ENCODE measurements at regions not wholly inside any gene's neighbourhood (a gene's known extent, or its start where the extent isn't known, plus 50 kb on each side); places are given as distances from the start of the nearest gene placed in this dataset.

DNA sequence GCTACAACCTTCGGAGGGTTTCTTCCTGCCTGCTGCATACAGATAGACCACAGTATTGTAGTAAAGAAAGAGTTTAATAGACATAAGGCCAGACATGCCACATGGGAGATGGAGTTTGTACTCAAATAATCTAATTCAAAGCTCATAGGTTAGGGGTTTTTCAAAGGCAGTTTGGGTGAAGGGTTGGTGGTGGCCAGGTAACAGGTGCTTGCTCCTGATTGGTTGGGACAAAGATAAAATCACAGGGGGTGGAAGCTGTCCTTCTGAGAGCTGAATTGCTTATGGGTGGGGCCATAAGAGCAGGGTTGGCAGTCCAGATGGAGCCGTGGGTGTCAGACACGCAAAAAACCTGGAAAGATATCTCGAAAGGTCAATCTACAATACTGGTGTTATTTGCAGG, 92.3 kb upstream of the ETV3 start:
- H3K4me1 ChIP-seq: no peaks in the 10 kb centered on the region
- TF ChIP-seq, protein P1, sequence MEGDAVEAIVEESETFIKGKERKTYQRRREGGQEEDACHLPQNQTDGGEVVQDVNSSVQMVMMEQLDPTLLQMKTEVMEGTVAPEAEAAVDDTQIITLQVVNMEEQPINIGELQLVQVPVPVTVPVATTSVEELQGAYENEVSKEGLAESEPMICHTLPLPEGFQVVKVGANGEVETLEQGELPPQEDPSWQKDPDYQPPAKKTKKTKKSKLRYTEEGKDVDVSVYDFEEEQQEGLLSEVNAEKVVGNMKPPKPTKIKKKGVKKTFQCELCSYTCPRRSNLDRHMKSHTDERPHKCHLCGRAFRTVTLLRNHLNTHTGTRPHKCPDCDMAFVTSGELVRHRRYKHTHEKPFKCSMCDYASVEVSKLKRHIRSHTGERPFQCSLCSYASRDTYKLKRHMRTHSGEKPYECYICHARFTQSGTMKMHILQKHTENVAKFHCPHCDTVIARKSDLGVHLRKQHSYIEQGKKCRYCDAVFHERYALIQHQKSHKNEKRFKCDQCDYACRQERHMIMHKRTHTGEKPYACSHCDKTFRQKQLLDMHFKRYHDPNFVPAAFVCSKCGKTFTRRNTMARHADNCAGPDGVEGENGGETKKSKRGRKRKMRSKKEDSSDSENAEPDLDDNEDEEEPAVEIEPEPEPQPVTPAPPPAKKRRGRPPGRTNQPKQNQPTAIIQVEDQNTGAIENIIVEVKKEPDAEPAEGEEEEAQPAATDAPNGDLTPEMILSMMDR (IDR thresholded peaks at IDR 0.05): no peak
- intact Hi-C loops (cut with DNase I): no loop called here
- H3K36me3 ChIP-seq: no peaks in the 10 kb centered on the region
- ATAC-seq (no peak), DNase-seq (no peak)
- H3K4me3 ChIP-seq: no peak overlapping the region
- H3K27ac ChIP-seq: no peak overlapping the region
- no peaks in the 10 kb centered on the region for H3K27me3 ChIP-seq
- H3K9me3 ChIP-seq: no peaks in the 10 kb centered on the region

DNA sequence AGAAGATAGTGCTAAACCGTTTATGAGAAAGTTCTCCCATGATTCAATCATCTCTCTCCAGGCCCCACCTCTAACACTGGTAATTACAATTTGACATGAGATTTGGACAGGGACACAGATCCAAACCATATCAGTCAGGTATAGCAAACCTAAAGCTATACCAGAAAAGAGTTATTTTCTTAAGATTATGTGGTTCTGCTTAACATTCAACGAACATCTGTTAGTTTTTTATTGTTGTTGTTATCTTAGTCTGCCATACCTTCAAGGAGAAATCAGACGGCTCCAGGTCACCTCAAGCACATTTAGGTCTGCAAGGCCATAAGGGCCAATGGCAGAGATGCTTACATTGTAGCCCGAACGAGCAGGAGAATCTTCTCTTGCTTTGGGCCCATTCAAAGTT, 89.5 kb upstream of the ETV3 start:
- Histone ChIP-seq H3K36me3 (no peaks in the 10 kb centered on the region), H3K4me3 (no peak overlapping the region), H3K27ac (no peak overlapping the region), H3K27me3 (no peaks in the 10 kb centered on the region), H3K4me1 (no peaks in the 10 kb centered on the region), H3K9me3 (no peaks in the 10 kb centered on the region)
- TF ChIP-seq, protein P1 (IDR thresholded peaks at IDR 0.05): no peak
- DNase-seq: no peak
- no peak for ATAC-seq
- intact Hi-C loops (cut with DNase I): no loop called here

DNA sequence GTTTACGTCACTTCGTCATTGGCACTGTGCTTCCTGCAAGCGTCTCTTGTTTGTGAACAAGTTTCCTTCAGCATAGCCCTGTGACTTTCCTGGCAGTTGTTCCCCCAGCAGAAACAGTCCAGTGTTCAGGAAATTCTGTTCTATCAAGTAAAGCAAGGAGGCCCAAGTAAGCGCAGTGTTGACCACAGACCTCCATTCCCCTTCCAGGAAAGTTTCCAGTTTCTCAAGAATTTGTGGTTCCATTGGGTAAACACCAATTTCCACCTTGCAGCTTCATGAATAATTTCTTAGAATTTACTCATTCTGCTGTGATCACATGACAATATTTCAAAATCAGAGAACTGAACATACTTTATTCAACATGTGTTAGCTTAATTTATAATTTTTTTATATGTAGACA, 88.5 kb upstream of the ETV3 start:
- H3K9me3 ChIP-seq: no peaks in the 10 kb centered on the region
- no peak overlapping the region for H3K27ac ChIP-seq
- ATAC-seq (no peak), DNase-seq (no peak)
- H3K27me3 ChIP-seq: no peaks in the 10 kb centered on the region
- H3K36me3 ChIP-seq: no peaks in the 10 kb centered on the region
- intact Hi-C loops (cut with DNase I): no loop called here
- H3K4me3 ChIP-seq: no peak overlapping the region
- H3K4me1 ChIP-seq: no peaks in the 10 kb centered on the region
- TF ChIP-seq, protein P1 (IDR thresholded peaks at IDR 0.05): no peak

DNA sequence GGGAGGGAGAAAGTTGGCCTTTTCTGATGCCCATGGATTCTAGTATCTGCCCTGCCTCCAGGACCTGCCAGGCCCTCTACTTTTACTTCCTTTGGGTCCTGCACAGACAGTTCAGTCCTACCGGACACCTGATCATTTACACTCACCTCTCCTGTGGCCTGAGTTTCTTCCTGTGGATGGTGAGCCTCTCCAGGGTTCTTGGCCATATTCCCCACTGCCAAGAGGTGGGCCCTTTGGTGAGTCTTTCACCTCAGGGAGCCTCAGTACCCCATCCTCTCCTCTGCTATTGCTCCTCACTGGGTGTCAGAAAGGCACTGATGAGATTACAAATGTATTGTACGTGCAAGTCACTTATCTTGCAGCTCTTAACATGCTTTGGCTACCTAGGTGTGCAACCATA, 81.4 kb upstream of the ETV3 start:
- H3K27me3 ChIP-seq: peaks cover 0 to 14% of the 10 kb centered on the region in 2 donors
- H3K4me1 ChIP-seq: no peaks in the 10 kb centered on the region
- no peaks in the 10 kb centered on the region for H3K36me3 ChIP-seq
- no peak overlapping the region for H3K4me3 ChIP-seq
- H3K27ac ChIP-seq: no peak overlapping the region
- intact Hi-C loops (cut with DNase I): no loop called here
- no peak for DNase-seq
- TF ChIP-seq, protein P1 (IDR thresholded peaks at IDR 0.05): no peak
- peaks cover 0 to 7% of the 10 kb centered on the region in 2 donors for H3K9me3 ChIP-seq
- no peak for ATAC-seq

DNA sequence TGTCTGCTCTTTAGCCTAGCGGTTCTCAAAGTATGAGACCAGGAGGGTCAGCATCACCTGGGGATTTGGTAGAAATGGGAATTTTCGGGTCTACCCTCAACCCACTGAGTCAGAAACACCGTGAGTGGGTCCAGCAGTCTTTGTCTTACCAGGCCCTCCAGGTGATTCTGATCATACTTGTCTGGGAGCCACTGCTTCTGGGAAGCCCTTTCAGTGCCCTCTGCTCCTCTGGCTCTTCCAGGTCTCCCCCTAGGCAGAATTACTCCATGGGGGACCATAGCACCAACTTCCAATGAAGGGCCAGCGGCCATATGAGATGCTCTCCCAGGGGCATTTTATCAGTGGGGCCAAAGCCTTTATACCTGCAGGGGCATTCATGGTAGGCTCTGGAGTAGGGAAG, 81.0 kb upstream of the ETV3 start:
- peaks cover 0 to 14% of the 10 kb centered on the region in 2 donors for H3K27me3 ChIP-seq
- DNase-seq (no peak), ATAC-seq (no peak)
- H3K4me1 ChIP-seq: no peaks in the 10 kb centered on the region
- intact Hi-C loops (cut with DNase I): no loop called here
- H3K27ac ChIP-seq: no peak overlapping the region
- H3K9me3 ChIP-seq: peaks cover 0 to 10% of the 10 kb centered on the region in 2 donors
- H3K36me3 ChIP-seq: no peaks in the 10 kb centered on the region
- TF ChIP-seq, protein P1 (IDR thresholded peaks at IDR 0.05): no peak
- H3K4me3 ChIP-seq: no peak overlapping the region
